Transverse colon (tissue), 3 donors: ENCODE measurements at regions not wholly inside any gene's neighbourhood (a gene's known extent, or its start where the extent isn't known, plus 50 kb on each side); places are given as distances from the start of the nearest gene placed in this dataset.

Experiments
- CTCF ChIP-seq, 5 experiments: fragments of 200-600 bp in 3 of 5; fragments of 450-650 bp in 2 of 5; sonication (generic) in 3 of 5; IDR thresholded peaks; 1 replicate in 2 of 5; 2 replicates in 3 of 5; pipeline ENCODE4 v1.5.1; 2016 to 2017; ENCODE audit warnings: antibody characterized with exemption in 5 of 5, inconsistent platforms in 3 of 5, mild to moderate bottlenecking in 2 of 5, moderate library complexity in 1 of 5
- EP300 ChIP-seq: sonication (generic); formaldehyde crosslinking; IDR thresholded peaks from one replicate; pipeline ENCODE4 v1.6.1; 2017; ENCODE audit warnings: antibody characterized with exemption, low read depth
- POLR2A ChIP-seq: fragments of 450-650 bp; IDR thresholded peaks from one replicate; pipeline ENCODE4 v1.6.1; 2016; ENCODE audit warnings: antibody characterized with exemption, mild to moderate bottlenecking, moderate library complexity

GRCh38 chr6:131450861-131451260 is 122.2 kb upstream of the ARG1 start:
- TF ChIP-seq CTCF (IDR thresholded peaks at IDR 0.05) (no peak), EP300 (no peak), POLR2A (no peak)
